Esophagus (tissue), 2 donors: ENCODE measurements at regions not wholly inside any gene's neighbourhood (a gene's known extent, or its start where the extent isn't known, plus 50 kb on each side); places are given as distances from the start of the nearest gene placed in this dataset.

Experiments used
- H3K27ac ChIP-seq, 2 donors: one replicate each; pipeline ENCODE4 v1.5.1; 2013; ENCODE audit warnings: low read depth in 2 of 2, mild to moderate bottlenecking in 2 of 2, inconsistent platforms in 1 of 2, low read length in 1 of 2, moderate library complexity in 1 of 2
- H3K27me3 ChIP-seq, 2 donors: one replicate each; pipeline ENCODE4 v1.6.1; 2013; ENCODE audit warnings: low read length in 2 of 2, control low read depth in 1 of 2, mild to moderate bottlenecking in 1 of 2; ENCODE audit not compliant: insufficient read depth in 2 of 2, control insufficient read depth in 1 of 2
- H3K36me3 ChIP-seq, 2 donors: one replicate each; pipeline ENCODE4 v1.6.1; 2013; ENCODE audit warnings: low read length in 1 of 2; ENCODE audit not compliant: control insufficient read depth in 2 of 2, insufficient read depth in 2 of 2
- H3K4me1 ChIP-seq, 2 donors: one replicate each; pipeline ENCODE4 v1.6.1; 2013; ENCODE audit warnings: low read length in 1 of 2; ENCODE audit not compliant: control insufficient read depth in 2 of 2, insufficient read depth in 2 of 2
- H3K4me3 ChIP-seq, 2 donors: one replicate each; pipeline ENCODE4 v1.5.1; 2013; ENCODE audit warnings: low read length in 2 of 2, mild to moderate bottlenecking in 2 of 2, low read depth in 1 of 2, moderate library complexity in 1 of 2
- H3K9me3 ChIP-seq, 2 donors: one replicate each; pipeline ENCODE4 v1.6.1; 2013; ENCODE audit warnings: mild to moderate bottlenecking in 2 of 2, low read depth in 1 of 2, low read length in 1 of 2, moderate library complexity in 1 of 2; ENCODE audit not compliant: control insufficient read depth in 2 of 2, insufficient read depth in 1 of 2
- WGBS, 2 donors: extraction: QIAGEN DNeasy Blood & Tissue Kit; methylation state at CpG; one replicate each; pipeline ENCODE4 v1.1.7; 2013; 5-methylcytosine and 5-hydroxymethylcytosine counted together
- donor health status: healthy with polysubstance abuse.
- donor health status: Bipolar disorder and iron deficiency.

DNA sequence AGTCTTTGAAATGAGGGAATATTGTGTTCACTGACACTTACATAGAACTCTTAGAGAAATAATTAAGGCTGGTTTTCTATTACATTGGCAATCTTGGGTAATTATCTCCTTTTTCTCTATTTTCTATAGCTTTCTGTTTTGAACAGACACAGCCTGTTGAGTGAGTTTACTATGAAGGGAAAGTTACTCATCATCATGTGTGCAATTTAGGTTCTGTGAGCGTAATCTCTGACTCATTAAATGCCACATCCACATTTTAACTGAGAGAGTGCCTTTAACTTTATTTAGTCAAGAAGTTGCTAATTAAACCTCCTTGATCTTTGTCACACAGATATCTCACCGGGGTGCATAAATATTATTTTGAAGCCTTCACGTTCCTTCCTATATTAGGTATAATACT is 174.0 kb upstream of the SLC8A1 start:
- H3K9me3 ChIP-seq: no peaks in the 10 kb centered on the region
- H3K36me3 ChIP-seq: no peaks in the 10 kb centered on the region
- no peaks in the 10 kb centered on the region for H3K4me1 ChIP-seq
- no peak overlapping the region for H3K4me3 ChIP-seq
- WGBS, 2 donors: 74 to 79% methylated on average over 3 of the region's 3 CpGs
- H3K27ac ChIP-seq: no peak overlapping the region
- no peaks in the 10 kb centered on the region for H3K27me3 ChIP-seq

GRCh38 chr2:40628556-40628955 is 176.7 kb upstream of the SLC8A1 start:
- Histone ChIP-seq H3K9me3 (no peaks in the 10 kb centered on the region), H3K4me3 (no peak overlapping the region)
- 59 to 62% methylated on average over 3 of the region's 3 CpGs for WGBS, 2 donors

DNA sequence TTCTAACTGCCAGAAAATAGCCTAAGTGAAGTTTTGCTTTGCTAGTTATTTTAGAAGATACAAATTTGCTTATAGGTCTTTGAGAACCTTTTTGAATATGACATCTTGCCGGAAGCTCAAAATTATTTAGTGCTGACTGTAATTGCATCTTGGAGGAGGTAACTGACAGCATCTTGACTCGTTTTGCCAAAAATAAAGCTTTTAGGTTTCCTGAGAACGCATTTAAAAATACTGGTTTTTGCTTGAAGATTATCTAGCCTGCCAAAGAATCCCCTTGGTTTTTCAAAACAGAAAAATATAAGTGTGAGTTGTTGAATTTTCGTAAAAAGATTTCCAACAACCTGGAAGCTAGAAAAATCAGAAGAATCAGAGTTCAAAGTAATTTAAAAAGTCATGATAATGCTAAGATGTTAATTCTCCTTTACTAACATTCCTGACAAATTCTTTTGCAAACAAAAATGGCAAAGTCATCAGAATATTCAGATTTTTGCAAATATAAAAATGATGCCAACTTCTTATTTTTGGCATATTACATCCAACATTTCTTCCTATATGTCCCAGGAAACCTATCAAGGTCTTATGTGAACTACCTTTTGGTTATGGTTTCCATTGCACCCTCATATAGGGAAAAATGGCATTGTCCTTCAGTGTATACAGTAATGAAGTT is 178.0 kb upstream of the SLC8A1 start:
- Histone ChIP-seq H3K27ac (no peak overlapping the region), H3K36me3 (no peaks in the 10 kb centered on the region), H3K4me3 (no peak overlapping the region), H3K9me3 (no peaks in the 10 kb centered on the region), H3K27me3 (no peaks in the 10 kb centered on the region), H3K4me1 (no peaks in the 10 kb centered on the region)
- 80% methylated on average over 4 of the region's 4 CpGs for WGBS, 2 donors

More at GRCh38 chr2:40628556-40628955, 176.7 kb upstream of the SLC8A1 start:
- no peaks in the 10 kb centered on the region for H3K36me3 ChIP-seq
- H3K27ac ChIP-seq: no peak overlapping the region
- H3K27me3 ChIP-seq: no peaks in the 10 kb centered on the region
- H3K4me1 ChIP-seq: no peaks in the 10 kb centered on the region

DNA sequence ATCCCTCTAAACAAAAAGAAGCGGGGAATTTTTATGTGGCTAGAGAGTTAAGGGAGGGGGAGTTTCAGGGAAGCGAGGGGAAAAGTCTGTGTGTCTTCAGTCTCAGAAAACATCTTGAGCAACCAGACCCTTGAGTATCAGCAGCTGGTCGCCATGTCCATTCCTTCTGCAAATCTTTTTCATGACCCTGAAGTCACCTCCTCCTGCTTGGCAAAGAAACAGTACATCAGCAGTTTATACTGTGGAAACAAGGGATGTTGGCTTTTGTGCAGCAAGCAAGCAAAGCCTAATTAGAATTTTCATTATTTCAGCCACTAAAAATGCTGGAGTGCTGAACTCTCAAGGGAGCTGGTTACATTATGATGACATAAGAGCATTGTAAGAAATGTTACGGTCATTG is 187.4 kb upstream of the SLC8A1 start:
- Histone ChIP-seq H3K36me3 (no peaks in the 10 kb centered on the region), H3K4me3 (no peak overlapping the region), H3K27ac (no peak overlapping the region), H3K27me3 (no peaks in the 10 kb centered on the region), H3K4me1 (no peaks in the 10 kb centered on the region), H3K9me3 (no peaks in the 10 kb centered on the region)
- 74 to 75% methylated on average over 4 of the region's 4 CpGs for WGBS, 2 donors

- WGBS, 2 donors: 43 to 54% methylated on average over 1 of the region's 1 CpG
- Histone ChIP-seq H3K36me3 (no peaks in the 10 kb centered on the region), H3K4me1 (no peaks in the 10 kb centered on the region), H3K9me3 (no peaks in the 10 kb centered on the region), H3K4me3 (no peak overlapping the region), H3K27ac (no peak overlapping the region), H3K27me3 (no peaks in the 10 kb centered on the region)
These were observed 190.3 kb upstream of the SLC8A1 start for GRCh38 chr2:40642237-40642636.

DNA sequence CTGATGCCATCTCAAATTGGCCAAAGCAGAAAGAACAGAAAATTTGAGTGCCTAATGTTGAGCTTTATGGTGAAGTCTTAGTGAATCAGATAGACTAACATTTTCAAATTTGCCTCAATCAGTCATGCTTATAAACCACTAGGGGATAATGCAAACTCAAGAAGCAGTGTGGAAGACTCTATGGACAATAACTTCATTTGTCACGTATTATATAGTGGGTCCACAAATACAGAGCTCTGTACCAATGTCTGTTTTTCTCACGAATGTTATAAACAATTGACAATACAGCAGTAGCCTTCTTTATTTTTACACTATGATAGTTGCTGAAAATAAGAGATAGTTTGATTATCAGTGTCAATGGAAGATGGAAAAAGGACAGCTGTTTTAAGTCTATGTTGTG is 190.8 kb upstream of the SLC8A1 start:
- Histone ChIP-seq H3K27me3 (no peaks in the 10 kb centered on the region), H3K36me3 (no peaks in the 10 kb centered on the region), H3K9me3 (no peaks in the 10 kb centered on the region), H3K4me3 (no peak overlapping the region), H3K27ac (no peak overlapping the region), H3K4me1 (no peaks in the 10 kb centered on the region)
- 75% methylated on average over 2 of the region's 2 CpGs for WGBS, 2 donors

- WGBS, 2 donors: 92 to 96% methylated on average over 2 of the region's 2 CpGs
- no peaks in the 10 kb centered on the region for H3K36me3 ChIP-seq
- H3K27me3 ChIP-seq: no peaks in the 10 kb centered on the region
- H3K9me3 ChIP-seq: no peaks in the 10 kb centered on the region
- no peak overlapping the region for H3K4me3 ChIP-seq
- no peak overlapping the region for H3K27ac ChIP-seq
- no peaks in the 10 kb centered on the region for H3K4me1 ChIP-seq
These were observed 194.8 kb upstream of the SLC8A1 start for GRCh38 chr2:40646642-40647041.

- no peaks in the 10 kb centered on the region for H3K36me3 ChIP-seq
- H3K9me3 ChIP-seq: no peaks in the 10 kb centered on the region
- no peak overlapping the region for H3K4me3 ChIP-seq
- no peak overlapping the region for H3K27ac ChIP-seq
- H3K27me3 ChIP-seq: no peaks in the 10 kb centered on the region
- H3K4me1 ChIP-seq: no peaks in the 10 kb centered on the region
- 87 to 91% methylated on average over 5 of the region's 5 CpGs for WGBS, 2 donors
These were observed 200.3 kb upstream of the SLC8A1 start for GRCh38 chr2:40652155-40652554.

DNA sequence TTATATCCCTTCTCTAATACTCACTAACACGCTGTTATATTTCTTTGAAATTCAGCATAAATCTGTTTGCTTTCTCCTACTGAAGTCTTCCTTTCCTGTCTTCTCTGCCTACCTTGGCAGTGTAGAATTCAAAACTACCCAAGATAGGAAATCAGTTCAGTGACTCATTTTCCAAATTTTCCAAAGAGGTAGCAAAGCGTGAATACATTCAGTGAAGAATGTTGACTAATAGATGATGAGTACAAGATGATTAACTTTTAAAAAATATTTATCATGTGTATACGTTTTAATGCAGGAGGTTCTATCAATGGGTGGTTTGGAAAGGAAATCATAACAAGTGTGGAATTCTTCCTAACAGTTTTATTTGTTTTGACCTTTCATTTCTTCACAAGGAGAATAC is 201.9 kb upstream of the SLC8A1 start:
- Histone ChIP-seq H3K9me3 (no peaks in the 10 kb centered on the region), H3K27ac (no peak overlapping the region), H3K27me3 (no peaks in the 10 kb centered on the region), H3K4me3 (no peak overlapping the region), H3K36me3 (no peaks in the 10 kb centered on the region), H3K4me1 (no peaks in the 10 kb centered on the region)
- WGBS, 2 donors: 44 to 57% methylated on average over 3 of the region's 3 CpGs

DNA sequence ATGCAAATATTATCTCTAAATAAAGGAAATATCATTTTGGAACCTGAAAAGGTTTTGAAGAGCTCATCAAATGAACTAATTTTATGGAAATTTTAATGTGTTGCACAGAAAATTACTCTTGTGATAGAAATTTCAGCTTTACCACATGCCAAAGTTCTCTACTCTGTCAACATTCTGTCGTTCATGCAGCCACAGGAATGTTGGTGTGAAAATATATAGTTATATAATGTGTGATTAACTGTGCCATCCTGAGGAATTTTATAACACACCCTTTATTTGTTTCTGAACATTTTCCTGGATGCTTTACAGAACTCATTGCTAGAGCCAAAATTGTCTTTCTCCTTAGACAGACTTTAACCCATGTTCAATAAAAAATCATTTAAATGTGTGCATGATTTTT is 202.5 kb upstream of the SLC8A1 start:
- no peaks in the 10 kb centered on the region for H3K4me1 ChIP-seq
- H3K27ac ChIP-seq: no peak overlapping the region
- WGBS, 2 donors: 23 to 24% methylated on average over 1 of the region's 1 CpG
- H3K27me3 ChIP-seq: no peaks in the 10 kb centered on the region
- H3K36me3 ChIP-seq: no peaks in the 10 kb centered on the region
- H3K4me3 ChIP-seq: no peak overlapping the region
- no peaks in the 10 kb centered on the region for H3K9me3 ChIP-seq
